ENCODE measurements at regions not wholly inside any gene's neighbourhood (a gene's known extent, or its start where the extent isn't known, plus 50 kb on each side); places are given as distances from the start of the nearest gene placed in this dataset.

DNA sequence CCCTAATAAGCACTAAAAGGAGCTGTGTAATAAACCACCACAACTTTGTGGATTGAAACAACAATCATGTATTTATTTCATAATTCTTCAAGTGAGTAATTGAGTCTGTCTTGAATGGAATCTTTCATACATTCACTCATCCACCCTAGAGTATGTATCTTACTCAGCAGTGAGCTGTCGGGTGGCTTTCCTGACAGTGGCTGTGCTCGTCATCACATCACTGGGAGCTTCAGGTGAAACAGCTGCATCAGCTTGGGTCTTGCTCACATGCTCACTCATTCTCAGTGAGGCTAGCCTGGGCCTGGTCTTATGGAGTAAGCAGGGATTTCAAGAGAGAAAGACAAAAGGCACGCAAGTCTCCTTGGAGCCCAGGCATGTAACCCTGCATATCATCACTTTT lies 271.4 kb downstream of the POM121L12 start:
- H3K9ac ChIP-seq (ENCODE audit: low read depth, low read length, poor library complexity) = no peak overlapping the region
- H3K36me3 ChIP-seq (replicated peaks in 1 of 2; ENCODE audit: control insufficient read depth in 2 of 2, insufficient read depth in 2 of 2, low read length in 2 of 2) = no peaks in the 10 kb centered on the region
- no peak for DNase-seq (ENCODE audit: low spot score)
- H2BK12ac ChIP-seq (ENCODE audit: low read length) = no peak overlapping the region
- no peak overlapping the region for H2AK5ac ChIP-seq (ENCODE audit: low read depth, low read length)
- no peak overlapping the region for H3K4me2 ChIP-seq (ENCODE audit: insufficient read depth, low read length, poor library complexity, severe bottlenecking)
- no peak overlapping the region for H3K14ac ChIP-seq (ENCODE audit: low read length)
- H3K27ac ChIP-seq (replicated peaks; ENCODE audit: low read length) = no peak overlapping the region
- H4K91ac ChIP-seq (ENCODE audit: low read depth, low read length, poor library complexity) = no peak overlapping the region
- H2BK5ac ChIP-seq (ENCODE audit: low read length) = no peak overlapping the region
- H3K79me1 ChIP-seq (ENCODE audit: low read depth, low read length) = no peaks in the 10 kb centered on the region
- no peak overlapping the region for H2AFZ ChIP-seq (ENCODE audit: low read length)
- H3K18ac ChIP-seq (ENCODE audit: low read length) = no peak overlapping the region
- H3K4ac ChIP-seq (ENCODE audit: low read length) = no peak overlapping the region
- no peaks in the 10 kb centered on the region for H3K27me3 ChIP-seq (ENCODE audit: control insufficient read depth in 3 of 3, insufficient read depth in 3 of 3, low read depth in 1 of 3, low read length in 3 of 3)
- H3K9me3 ChIP-seq (replicated peaks in 1 of 2; ENCODE audit: control insufficient read depth in 2 of 2, insufficient read depth in 1 of 2, low read depth in 1 of 2, low read length in 2 of 2) = no peaks in the 10 kb centered on the region
- WGBS, 2 donors (ENCODE audit: extremely low coverage in 2 of 2, insufficient read length in 2 of 2, insufficient replicate concordance in 1 of 2) = no CpG with 5 or more reads among the region's 3 CpGs
- H3K23ac ChIP-seq (ENCODE audit: low read depth, low read length, poor library complexity) = no peak overlapping the region
- no peak overlapping the region for H3K4me3 ChIP-seq (ENCODE audit: low read length in 2 of 2)
- no peak overlapping the region for H2BK15ac ChIP-seq (ENCODE audit: low read length)
- no peak overlapping the region for H4K8ac ChIP-seq (ENCODE audit: low read depth, low read length)
- H2BK120ac ChIP-seq (ENCODE audit: low read depth, low read length) = no peak overlapping the region
- no peaks in the 10 kb centered on the region for H3K4me1 ChIP-seq (ENCODE audit: control insufficient read depth in 2 of 2, insufficient read depth in 1 of 2, low read depth in 1 of 2, low read length in 2 of 2)

DNA sequence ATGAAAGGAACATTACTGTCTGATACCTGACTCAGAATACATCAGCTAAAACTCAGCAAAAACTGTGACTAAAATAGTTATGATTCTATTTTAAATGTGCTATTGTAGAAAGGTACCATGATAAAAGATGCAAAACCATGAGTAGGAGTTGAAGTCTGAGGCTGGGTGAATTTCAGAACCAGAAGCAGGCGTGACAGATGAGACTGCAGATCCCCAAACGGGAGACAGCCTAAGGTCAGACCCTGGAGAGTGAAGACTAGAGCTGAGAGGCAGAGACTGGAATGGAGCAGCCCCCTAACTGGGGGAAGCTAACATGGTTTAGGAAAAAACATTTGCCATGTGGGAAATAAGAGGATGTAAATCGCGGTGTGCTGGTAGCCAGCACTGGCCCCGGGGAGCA lies 275.8 kb downstream of the POM121L12 start:
- H3K4ac ChIP-seq (ENCODE audit: low read length) = no peak overlapping the region
- no peak overlapping the region for H3K23ac ChIP-seq (ENCODE audit: low read depth, low read length, poor library complexity)
- no peak overlapping the region for H2AFZ ChIP-seq (ENCODE audit: low read length)
- H2BK120ac ChIP-seq (ENCODE audit: low read depth, low read length) = no peak overlapping the region
- H2BK5ac ChIP-seq (ENCODE audit: low read length) = no peak overlapping the region
- H4K8ac ChIP-seq (ENCODE audit: low read depth, low read length) = no peak overlapping the region
- no CpG with 5 or more reads among the region's 5 CpGs for WGBS, 2 donors (ENCODE audit: extremely low coverage in 2 of 2, insufficient read length in 2 of 2, insufficient replicate concordance in 1 of 2)
- no peak overlapping the region for H2BK15ac ChIP-seq (ENCODE audit: low read length)
- H3K4me1 ChIP-seq (ENCODE audit: control insufficient read depth in 2 of 2, insufficient read depth in 1 of 2, low read depth in 1 of 2, low read length in 2 of 2) = peaks cover 0 to 2% of the 10 kb centered on the region in 2 donors
- no peak overlapping the region for H3K14ac ChIP-seq (ENCODE audit: low read length)
- H3K18ac ChIP-seq (ENCODE audit: low read length) = no peak overlapping the region
- H3K4me2 ChIP-seq (ENCODE audit: insufficient read depth, low read length, poor library complexity, severe bottlenecking) = no peak overlapping the region
- H3K27me3 ChIP-seq (ENCODE audit: control insufficient read depth in 3 of 3, insufficient read depth in 3 of 3, low read depth in 1 of 3, low read length in 3 of 3) = no peaks in the 10 kb centered on the region
- H3K9ac ChIP-seq (ENCODE audit: low read depth, low read length, poor library complexity) = no peak overlapping the region
- no peaks in the 10 kb centered on the region for H3K36me3 ChIP-seq (replicated peaks in 1 of 2; ENCODE audit: control insufficient read depth in 2 of 2, insufficient read depth in 2 of 2, low read length in 2 of 2)
- no peak overlapping the region for H3K27ac ChIP-seq (replicated peaks; ENCODE audit: low read length)
- no peak overlapping the region for H4K91ac ChIP-seq (ENCODE audit: low read depth, low read length, poor library complexity)
- H3K4me3 ChIP-seq (ENCODE audit: low read length in 2 of 2) = no peak overlapping the region
- H2AK5ac ChIP-seq (ENCODE audit: low read depth, low read length) = no peak overlapping the region
- DNase-seq (ENCODE audit: low spot score) = no peak
- no peaks in the 10 kb centered on the region for H3K9me3 ChIP-seq (replicated peaks in 1 of 2; ENCODE audit: control insufficient read depth in 2 of 2, insufficient read depth in 1 of 2, low read depth in 1 of 2, low read length in 2 of 2)
- H2BK12ac ChIP-seq (ENCODE audit: low read length) = no peak overlapping the region
- H3K79me1 ChIP-seq (ENCODE audit: low read depth, low read length) = no peaks in the 10 kb centered on the region

DNA sequence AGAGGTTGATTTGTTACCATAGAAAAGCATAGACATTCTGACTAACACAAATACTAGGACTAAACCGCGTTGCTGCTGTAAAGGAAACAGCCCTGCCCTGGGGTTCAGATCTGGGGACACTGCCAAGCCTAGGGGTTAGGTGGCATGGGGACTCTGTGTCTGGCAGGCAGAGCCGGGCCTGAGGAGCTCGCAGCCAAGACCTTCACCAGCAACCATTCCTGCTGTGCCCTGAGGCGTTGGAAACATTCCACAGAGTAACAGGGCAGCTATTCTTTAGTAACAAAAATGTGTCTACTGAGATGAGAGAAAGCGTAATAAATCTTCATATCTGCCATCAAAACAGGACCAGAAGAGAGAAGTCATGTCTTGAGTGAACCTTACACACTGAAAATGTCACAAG lies 280.5 kb downstream of the POM121L12 start:
- Histone ChIP-seq H3K14ac (ENCODE audit: low read length) (no peak overlapping the region), H3K9ac (ENCODE audit: low read depth, low read length, poor library complexity) (no peak overlapping the region), H3K79me1 (ENCODE audit: low read depth, low read length) (no peaks in the 10 kb centered on the region), H4K8ac (ENCODE audit: low read depth, low read length) (no peak overlapping the region), H3K4me2 (ENCODE audit: insufficient read depth, low read length, poor library complexity, severe bottlenecking) (no peak overlapping the region), H3K36me3 (replicated peaks in 1 of 2; ENCODE audit: control insufficient read depth in 2 of 2, insufficient read depth in 2 of 2, low read length in 2 of 2) (no peaks in the 10 kb centered on the region), H2AK5ac (ENCODE audit: low read depth, low read length) (no peak overlapping the region), H3K27ac (replicated peaks; ENCODE audit: low read length) (no peak overlapping the region), H2BK15ac (ENCODE audit: low read length) (no peak overlapping the region), H3K4ac (ENCODE audit: low read length) (no peak overlapping the region), H3K4me3 (ENCODE audit: low read length in 2 of 2) (no peak overlapping the region), H2BK120ac (ENCODE audit: low read depth, low read length) (no peak overlapping the region), H3K23ac (ENCODE audit: low read depth, low read length, poor library complexity) (no peak overlapping the region), H3K27me3 (ENCODE audit: control insufficient read depth in 3 of 3, insufficient read depth in 3 of 3, low read depth in 1 of 3, low read length in 3 of 3) (no peaks in the 10 kb centered on the region), H3K18ac (ENCODE audit: low read length) (peak overlapping the region; percentile 27), H2AFZ (ENCODE audit: low read length) (no peak overlapping the region), H2BK12ac (ENCODE audit: low read length) (peak overlapping the region; percentile 14), H3K4me1 (ENCODE audit: control insufficient read depth in 2 of 2, insufficient read depth in 1 of 2, low read depth in 1 of 2, low read length in 2 of 2) (peaks cover 0 to 2% of the 10 kb centered on the region in 2 donors), H4K91ac (ENCODE audit: low read depth, low read length, poor library complexity) (no peak overlapping the region), H2BK5ac (ENCODE audit: low read length) (no peak overlapping the region), H3K9me3 (replicated peaks in 1 of 2; ENCODE audit: control insufficient read depth in 2 of 2, insufficient read depth in 1 of 2, low read depth in 1 of 2, low read length in 2 of 2) (no peaks in the 10 kb centered on the region)
- no peak for DNase-seq (ENCODE audit: low spot score)
- no CpG with 5 or more reads among the region's 6 CpGs for WGBS, 2 donors (ENCODE audit: extremely low coverage in 2 of 2, insufficient read length in 2 of 2, insufficient replicate concordance in 1 of 2)

DNA sequence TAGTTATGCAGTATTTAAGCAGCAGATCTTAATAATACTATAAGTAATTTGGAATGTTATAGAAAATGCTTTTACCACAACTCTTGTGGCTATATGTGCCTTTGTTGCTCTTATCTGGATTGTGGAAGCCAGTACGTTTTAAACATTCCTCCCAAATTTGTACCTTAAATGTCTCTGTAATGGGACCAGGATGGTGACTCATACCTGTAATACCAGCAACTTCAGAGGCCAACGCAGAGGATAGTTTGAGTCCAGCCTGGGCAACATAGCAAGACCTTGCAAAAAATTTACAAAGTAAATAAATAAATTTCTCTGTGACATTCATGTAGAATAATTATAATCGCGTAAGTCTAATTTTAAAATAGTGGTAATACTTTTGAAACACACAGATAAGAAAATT lies 283.1 kb downstream of the POM121L12 start:
- H2BK12ac ChIP-seq (ENCODE audit: low read length) = no peak overlapping the region
- H2BK5ac ChIP-seq (ENCODE audit: low read length) = no peak overlapping the region
- no peak overlapping the region for H3K14ac ChIP-seq (ENCODE audit: low read length)
- peaks cover 0 to 2% of the 10 kb centered on the region in 2 donors for H3K4me1 ChIP-seq (ENCODE audit: control insufficient read depth in 2 of 2, insufficient read depth in 1 of 2, low read depth in 1 of 2, low read length in 2 of 2)
- no peak overlapping the region for H3K23ac ChIP-seq (ENCODE audit: low read depth, low read length, poor library complexity)
- H3K9me3 ChIP-seq (replicated peaks in 1 of 2; ENCODE audit: control insufficient read depth in 2 of 2, insufficient read depth in 1 of 2, low read depth in 1 of 2, low read length in 2 of 2) = no peaks in the 10 kb centered on the region
- no peak overlapping the region for H4K8ac ChIP-seq (ENCODE audit: low read depth, low read length)
- H3K79me1 ChIP-seq (ENCODE audit: low read depth, low read length) = no peaks in the 10 kb centered on the region
- no peak overlapping the region for H3K27ac ChIP-seq (replicated peaks; ENCODE audit: low read length)
- no peak overlapping the region for H3K4ac ChIP-seq (ENCODE audit: low read length)
- no peak overlapping the region for H2BK15ac ChIP-seq (ENCODE audit: low read length)
- no peak overlapping the region for H3K4me3 ChIP-seq (ENCODE audit: low read length in 2 of 2)
- no peak for DNase-seq (ENCODE audit: low spot score)
- H3K9ac ChIP-seq (ENCODE audit: low read depth, low read length, poor library complexity) = no peak overlapping the region
- H2AK5ac ChIP-seq (ENCODE audit: low read depth, low read length) = no peak overlapping the region
- no peak overlapping the region for H2AFZ ChIP-seq (ENCODE audit: low read length)
- WGBS, 2 donors (ENCODE audit: extremely low coverage in 2 of 2, insufficient read length in 2 of 2, insufficient replicate concordance in 1 of 2) = no CpG with 5 or more reads among the region's 4 CpGs
- H3K18ac ChIP-seq (ENCODE audit: low read length) = no peak overlapping the region
- H3K36me3 ChIP-seq (replicated peaks in 1 of 2; ENCODE audit: control insufficient read depth in 2 of 2, insufficient read depth in 2 of 2, low read length in 2 of 2) = no peaks in the 10 kb centered on the region
- no peak overlapping the region for H2BK120ac ChIP-seq (ENCODE audit: low read depth, low read length)
- no peak overlapping the region for H3K4me2 ChIP-seq (ENCODE audit: insufficient read depth, low read length, poor library complexity, severe bottlenecking)
- no peak overlapping the region for H4K91ac ChIP-seq (ENCODE audit: low read depth, low read length, poor library complexity)
- H3K27me3 ChIP-seq (ENCODE audit: control insufficient read depth in 3 of 3, insufficient read depth in 3 of 3, low read depth in 1 of 3, low read length in 3 of 3) = no peaks in the 10 kb centered on the region

Data from neuronal stem cell (in vitro differentiated cells).